ENCODE measurements at regions not wholly inside any gene's neighbourhood (a gene's known extent, or its start where the extent isn't known, plus 50 kb on each side); places are given as distances from the start of the nearest gene placed in this dataset.

- intact Hi-C loops (cut with micrococcal nuclease): no loop called here
- RAD21 ChIA-PET (ENCODE audit: low non-redundant PET in 1 of 2, low total read pairs in 2 of 2, uncharacterized antibody in 2 of 2, unreplicated experiment in 2 of 2): no interaction called here
- Histone ChIP-seq H3K4me2 (ENCODE audit: low read length) (no peak overlapping the region), H3K27ac (ENCODE audit: low read depth, low read length) (no peak overlapping the region), H3K4me3 (replicated peaks in 1 of 2; ENCODE audit: low read depth in 1 of 2, low read length in 2 of 2) (no peak overlapping the region), H3K9me2 (ENCODE audit: insufficient read depth) (no peaks in the 10 kb centered on the region), H2AFZ (ENCODE audit: low read depth, low read length, poor library complexity, severe bottlenecking) (no peak overlapping the region), H3K27me3 (ENCODE audit: insufficient read depth, low read length) (peaks cover 31% of the 10 kb centered on the region), H3K79me2 (ENCODE audit: insufficient read depth, low read length) (no peaks in the 10 kb centered on the region), H3K4me1 (ENCODE audit: control insufficient read depth in 1 of 2, insufficient read depth in 2 of 2, low read length in 2 of 2) (no peaks in the 10 kb centered on the region), H3K9me3 (ENCODE audit: control insufficient read depth in 1 of 2, insufficient read depth in 1 of 2, low read depth in 1 of 2, low read length in 2 of 2) (no peaks in the 10 kb centered on the region), H3K9ac (ENCODE audit: low read length) (no peak overlapping the region), H4K20me1 (ENCODE audit: insufficient read depth) (no peaks in the 10 kb centered on the region), H3K36me3 (ENCODE audit: control insufficient read depth in 1 of 2, insufficient read depth in 2 of 2, low read length in 2 of 2) (no peaks in the 10 kb centered on the region)
- no TSS peak for BruUV-seq (replicated peaks)
- CTCF ChIA-PET: no interaction called here
- POLR2A ChIA-PET: no interaction called here
- TF ChIP-seq ATF3 (IDR thresholded peaks at IDR 0.05) (no peak), SIN3A (IDR thresholded peaks at IDR 0.05; ENCODE audit: low read depth) (no peak), TCF7L2 (IDR thresholded peaks at IDR 0.05; ENCODE audit: borderline replicate concordance, extremely low read depth, insufficient read depth, insufficient read length) (no peak), POLR2AphosphoS5 (IDR thresholded peaks at IDR 0.05; ENCODE audit: low read depth, low read length) (no peak), RAD21 (IDR thresholded peaks at IDR 0.05; ENCODE audit: low read depth) (no peak), YY1 (IDR thresholded peaks at IDR 0.05; ENCODE audit: extremely low read depth, insufficient replicate concordance, low read depth, low read length) (no peak), ZFX (IDR thresholded peaks at IDR 0.05) (no peak), FOSL1 (IDR thresholded peaks at IDR 0.05; ENCODE audit: low read depth) (no peak), SRF (IDR thresholded peaks at IDR 0.05; ENCODE audit: low read depth) (no peak), ZNF274 (IDR thresholded peaks at IDR 0.05; ENCODE audit: low read depth, low read length) (no peak), EGR1 (IDR thresholded peaks at IDR 0.05; ENCODE audit: low read depth) (no peak), SP1 (IDR thresholded peaks at IDR 0.05; ENCODE audit: low read depth) (no peak), EZH2phosphoT487 (IDR thresholded peaks at IDR 0.05; ENCODE audit: borderline replicate concordance) (no peak), JUND (IDR thresholded peaks at IDR 0.05) (no peak), EZH2 (IDR thresholded peaks at IDR 0.05) (no peak), CEBPB (IDR thresholded peaks at IDR 0.05; ENCODE audit: low read depth) (no peak), CTCF (IDR thresholded peaks at IDR 0.05 in 2 of 3, conservative IDR thresholded peaks at IDR 0.05 in 1 of 3; ENCODE audit: borderline replicate concordance in 1 of 3, insufficient read depth in 1 of 3, low read depth in 2 of 3, low read length in 2 of 3) (no peak), ELF1 (IDR thresholded peaks at IDR 0.05; ENCODE audit: borderline replicate concordance, low read depth) (no peak)
- TF ChIP-seq, protein P1, sequence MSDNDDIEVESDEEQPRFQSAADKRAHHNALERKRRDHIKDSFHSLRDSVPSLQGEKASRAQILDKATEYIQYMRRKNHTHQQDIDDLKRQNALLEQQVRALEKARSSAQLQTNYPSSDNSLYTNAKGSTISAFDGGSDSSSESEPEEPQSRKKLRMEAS (IDR thresholded peaks at IDR 0.05): no peak
- ATAC-seq (no peak), DNase-seq (ENCODE audit: low read depth, low spot score) (no peak)
These were observed 388.7 kb upstream of the MYT1L start for GRCh38 chr2:2719781-2720180.

Measured in HCT116 (cell line).